Transverse colon (tissue), 4 donors: ENCODE measurements at regions not wholly inside any gene's neighbourhood (a gene's known extent, or its start where the extent isn't known, plus 50 kb on each side); places are given as distances from the start of the nearest gene placed in this dataset.

Source experiments
- DNase-seq: peaks from one replicate; pipeline ENCODE4 v3.0.0-alpha.2; 2019
- H3K27ac ChIP-seq, 4 donors: fragments of 200-600 bp; sonication (generic); 2 replicates each; pipeline ENCODE4 v1.5.1; 2016 to 2018; ENCODE audit warnings: inconsistent platforms in 4 of 4
- H3K27me3 ChIP-seq: fragments of 200-600 bp; sonication (generic); 2 replicates; pipeline ENCODE4 v1.5.1; 2017; ENCODE audit warnings: inconsistent platforms
- H3K36me3 ChIP-seq, 4 donors: fragments of 200-600 bp; sonication (generic); 2 replicates each; pipeline ENCODE4 v1.5.1; 2017 to 2019; ENCODE audit warnings: inconsistent platforms in 4 of 4
- H3K4me1 ChIP-seq, 4 donors: fragments of 200-600 bp; sonication (generic); 2 replicates each; pipeline ENCODE4 v1.5.1; 2017 to 2020; ENCODE audit warnings: inconsistent platforms in 4 of 4
- H3K4me3 ChIP-seq, 4 donors: fragments of 200-600 bp; sonication (generic); 1 replicate in 1 of 4; 2 replicates in 3 of 4; pipeline versions ENCODE4 v1.5.1 to v1.6.1; 2017 to 2019; ENCODE audit warnings: inconsistent platforms in 4 of 4
- H3K9me3 ChIP-seq, 2 donors: fragments of 200-600 bp; sonication (generic); 2 replicates each; pipeline ENCODE4 v1.5.1; 2017 to 2019; ENCODE audit warnings: inconsistent platforms in 2 of 2
- EP300 ChIP-seq: sonication (generic); formaldehyde crosslinking; IDR thresholded peaks from one replicate; pipeline ENCODE4 v1.6.1; 2017; ENCODE audit warnings: antibody characterized with exemption, low read depth
- POLR2A ChIP-seq: fragments of 450-650 bp; IDR thresholded peaks from one replicate; pipeline ENCODE4 v1.6.1; 2016; ENCODE audit warnings: antibody characterized with exemption, mild to moderate bottlenecking, moderate library complexity
- POLR2AphosphoS5 ChIP-seq, 3 donors: sonication (generic); formaldehyde crosslinking; IDR thresholded peaks; one replicate each; pipeline ENCODE4 v1.6.1; 2016; ENCODE audit warnings: antibody characterized with exemption in 3 of 3
- WGBS, 2 donors: methylation state at CpG; one replicate each; pipeline ENCODE4 v1.1.5; 2018; ENCODE audit warnings: low coverage in 1 of 2; 5-methylcytosine and 5-hydroxymethylcytosine counted together
- in situ Hi-C, 4 donors: fragments of 200-750 bp; cut with MboI; loops; one replicate each; pipeline versions ENCODE4 v1.15.0 to v1.15.1; 2017; ENCODE audit warnings: low sequenced_read_pairs in 3 of 4, low pct_ligation_motif_present in 1 of 4, low pct_unique_long_range_greater_than_20kb in 1 of 4
- intact Hi-C: fragments of 100-400 bp; cut with DNase I; formaldehyde crosslinking; loops from one replicate; pipeline ENCODE4 v1.15.1; 2023; ENCODE audit warnings: low total_unique reads
- TF ChIP-seq, protein P1 (sequence below), 5 experiments: fragments of 200-600 bp in 3 of 5; fragments of 450-650 bp in 2 of 5; sonication (generic) in 3 of 5; IDR thresholded peaks; 1 replicate in 2 of 5; 2 replicates in 3 of 5; pipeline ENCODE4 v1.5.1; 2016 to 2017; ENCODE audit warnings: antibody characterized with exemption in 5 of 5, inconsistent platforms in 3 of 5, mild to moderate bottlenecking in 2 of 5, moderate library complexity in 1 of 5

DNA sequence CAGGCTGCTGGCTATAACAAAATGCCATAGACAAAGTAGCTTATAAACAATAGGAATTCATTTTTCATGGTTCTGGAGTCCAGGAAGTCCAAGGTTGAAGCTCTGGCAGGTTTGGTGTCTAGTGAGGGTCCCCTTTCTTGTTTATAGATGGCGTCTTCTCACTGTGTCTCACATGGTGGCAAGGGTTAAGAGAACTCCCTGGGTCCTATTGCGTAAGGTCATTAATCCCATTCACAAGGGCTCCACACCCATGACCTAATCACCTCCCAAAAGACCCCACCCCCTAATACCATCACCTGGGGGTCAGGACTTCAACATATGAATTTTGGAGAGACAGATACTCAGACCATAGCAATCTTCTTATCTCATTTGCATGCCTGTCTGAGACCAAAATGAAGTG, 108.9 kb upstream of the USP25 start:
- Histone ChIP-seq H3K27ac (no peak overlapping the region), H3K9me3 (no peaks in the 10 kb centered on the region), H3K36me3 (no peaks in the 10 kb centered on the region), H3K4me1 (peaks cover 0 to 5% (median 0%) of the 10 kb centered on the region in 4 donors), H3K4me3 (no peak overlapping the region), H3K27me3 (no peaks in the 10 kb centered on the region)
- WGBS, 2 donors: 96 to 100% methylated on average over 1 to 2 of the region's 2 CpGs
- no peak for TF ChIP-seq POLR2AphosphoS5 (IDR thresholded peaks at IDR 0.05)
- TF ChIP-seq EP300: no peak
- TF ChIP-seq POLR2A: no peak
- in situ Hi-C loops: no loop called here
- intact Hi-C loops: no loop called here
- DNase-seq: no peak

DNA sequence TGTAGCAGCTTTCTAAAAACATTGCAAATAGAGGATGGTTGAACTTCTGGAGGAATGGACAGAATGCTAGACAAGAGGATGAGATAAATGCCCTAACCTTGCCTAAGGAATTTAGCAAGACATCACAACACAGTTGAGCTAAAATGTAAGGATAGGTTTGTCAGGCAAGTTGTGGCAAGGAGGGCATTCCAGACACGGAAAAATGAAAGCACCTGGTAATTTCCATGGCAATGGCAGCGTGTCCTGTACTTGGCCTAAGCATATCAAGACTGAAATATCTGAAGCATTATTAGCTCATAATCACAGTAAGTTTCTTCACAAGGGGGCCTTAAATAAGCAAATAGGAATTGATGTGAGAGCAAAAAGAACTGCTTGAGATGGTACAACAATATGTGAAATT, 105.1 kb upstream of the USP25 start:
- no peaks in the 10 kb centered on the region for H3K36me3 ChIP-seq
- in situ Hi-C loops (no loop called here), intact Hi-C loops (no loop called here)
- no peak overlapping the region for H3K4me3 ChIP-seq
- no peak for DNase-seq
- no peaks in the 10 kb centered on the region for H3K27me3 ChIP-seq
- 69 to 86% methylated on average over 2 of the region's 2 CpGs for WGBS, 2 donors
- H3K4me1 ChIP-seq: no peaks in the 10 kb centered on the region
- no peaks in the 10 kb centered on the region for H3K9me3 ChIP-seq
- TF ChIP-seq, protein P1, sequence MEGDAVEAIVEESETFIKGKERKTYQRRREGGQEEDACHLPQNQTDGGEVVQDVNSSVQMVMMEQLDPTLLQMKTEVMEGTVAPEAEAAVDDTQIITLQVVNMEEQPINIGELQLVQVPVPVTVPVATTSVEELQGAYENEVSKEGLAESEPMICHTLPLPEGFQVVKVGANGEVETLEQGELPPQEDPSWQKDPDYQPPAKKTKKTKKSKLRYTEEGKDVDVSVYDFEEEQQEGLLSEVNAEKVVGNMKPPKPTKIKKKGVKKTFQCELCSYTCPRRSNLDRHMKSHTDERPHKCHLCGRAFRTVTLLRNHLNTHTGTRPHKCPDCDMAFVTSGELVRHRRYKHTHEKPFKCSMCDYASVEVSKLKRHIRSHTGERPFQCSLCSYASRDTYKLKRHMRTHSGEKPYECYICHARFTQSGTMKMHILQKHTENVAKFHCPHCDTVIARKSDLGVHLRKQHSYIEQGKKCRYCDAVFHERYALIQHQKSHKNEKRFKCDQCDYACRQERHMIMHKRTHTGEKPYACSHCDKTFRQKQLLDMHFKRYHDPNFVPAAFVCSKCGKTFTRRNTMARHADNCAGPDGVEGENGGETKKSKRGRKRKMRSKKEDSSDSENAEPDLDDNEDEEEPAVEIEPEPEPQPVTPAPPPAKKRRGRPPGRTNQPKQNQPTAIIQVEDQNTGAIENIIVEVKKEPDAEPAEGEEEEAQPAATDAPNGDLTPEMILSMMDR (IDR thresholded peaks at IDR 0.05): no peak
- TF ChIP-seq POLR2AphosphoS5 (IDR thresholded peaks at IDR 0.05) (no peak), EP300 (no peak), POLR2A (no peak)
- H3K27ac ChIP-seq: no peak overlapping the region

DNA sequence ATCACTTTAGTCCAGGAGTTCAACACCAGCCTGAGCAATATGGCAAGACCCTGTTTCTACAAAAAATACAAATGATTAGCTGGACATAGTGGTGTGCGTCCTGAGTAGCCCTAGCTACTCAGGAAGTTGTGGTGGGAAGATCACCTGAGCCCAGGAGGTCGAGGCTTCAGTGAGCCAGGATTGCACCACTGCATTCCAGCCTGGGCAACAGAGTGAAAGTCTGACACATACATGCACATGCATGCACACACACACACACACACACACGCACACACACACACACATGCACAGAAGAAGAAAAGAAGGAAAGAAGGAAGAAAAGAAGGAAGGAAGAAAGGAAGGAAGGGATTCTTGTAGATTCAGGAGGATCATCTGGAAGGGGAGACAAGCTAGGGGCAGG, 104.4 kb upstream of the USP25 start:
- no peak for DNase-seq
- Histone ChIP-seq H3K27ac (no peak overlapping the region), H3K27me3 (no peaks in the 10 kb centered on the region), H3K9me3 (no peaks in the 10 kb centered on the region), H3K36me3 (no peaks in the 10 kb centered on the region), H3K4me3 (no peak overlapping the region), H3K4me1 (no peaks in the 10 kb centered on the region)
- WGBS, 2 donors: 20 to 71% methylated on average over 1 to 3 of the region's 3 CpGs
- intact Hi-C loops: no loop called here
- in situ Hi-C loops: no loop called here
- TF ChIP-seq POLR2AphosphoS5 (IDR thresholded peaks at IDR 0.05): no peak
- no peak for TF ChIP-seq EP300
- TF ChIP-seq, protein P1 (IDR thresholded peaks at IDR 0.05): no peak
- no peak for TF ChIP-seq POLR2A

DNA sequence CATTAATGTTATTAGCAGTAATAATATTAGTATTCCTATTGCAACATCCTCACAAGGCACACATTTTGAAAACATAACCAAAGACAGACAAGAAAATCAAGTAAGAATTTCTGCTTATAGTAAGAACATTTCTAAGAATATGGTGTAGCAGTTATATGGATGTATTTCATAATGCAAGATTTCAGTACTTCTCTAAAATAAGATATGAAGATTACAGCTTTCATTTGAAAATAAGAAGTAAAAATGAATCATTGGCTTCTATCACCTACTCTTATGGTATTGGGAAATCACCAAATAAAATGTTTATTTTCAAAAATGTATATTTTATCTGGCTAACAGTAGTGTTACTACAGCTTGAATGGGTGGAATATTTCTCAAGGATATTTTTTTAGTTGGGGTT, 103.8 kb upstream of the USP25 start:
- H3K27me3 ChIP-seq: no peaks in the 10 kb centered on the region
- no peak for DNase-seq
- TF ChIP-seq POLR2A (no peak), EP300 (no peak), POLR2AphosphoS5 (IDR thresholded peaks at IDR 0.05) (no peak)
- TF ChIP-seq, protein P1 (IDR thresholded peaks at IDR 0.05): no peak
- intact Hi-C loops: no loop called here
- no peaks in the 10 kb centered on the region for H3K4me1 ChIP-seq
- in situ Hi-C loops: no loop called here
- no peak overlapping the region for H3K27ac ChIP-seq
- no peak overlapping the region for H3K4me3 ChIP-seq
- H3K9me3 ChIP-seq: no peaks in the 10 kb centered on the region
- no peaks in the 10 kb centered on the region for H3K36me3 ChIP-seq

DNA sequence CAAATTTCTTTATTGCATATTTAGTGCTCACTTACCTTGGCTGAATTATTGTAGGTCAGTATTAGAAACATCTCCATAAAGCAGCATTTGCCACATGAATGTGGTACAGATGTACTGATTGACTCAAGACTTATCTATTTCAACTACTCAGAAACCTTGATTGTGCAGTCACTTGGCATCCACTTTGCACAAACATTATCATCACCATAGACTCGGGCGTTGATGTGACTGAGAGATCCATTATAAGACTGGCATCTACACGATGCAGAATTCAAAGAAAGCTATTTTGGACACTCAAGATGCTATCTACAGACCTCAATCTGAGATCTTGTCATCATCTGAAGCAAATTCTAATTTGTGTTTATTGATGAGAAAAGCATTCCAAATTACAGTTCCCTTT, 102.8 kb upstream of the USP25 start:
- in situ Hi-C loops: no loop called here
- Histone ChIP-seq H3K9me3 (no peaks in the 10 kb centered on the region), H3K4me1 (no peaks in the 10 kb centered on the region), H3K4me3 (no peak overlapping the region), H3K27ac (no peak overlapping the region), H3K36me3 (no peaks in the 10 kb centered on the region), H3K27me3 (no peaks in the 10 kb centered on the region)
- no peak for DNase-seq
- intact Hi-C loops: no loop called here
- no peak for TF ChIP-seq EP300
- no peak for TF ChIP-seq POLR2AphosphoS5 (IDR thresholded peaks at IDR 0.05)
- TF ChIP-seq POLR2A: no peak
- TF ChIP-seq, protein P1 (IDR thresholded peaks at IDR 0.05): no peak
- WGBS, 2 donors: 59 to 79% methylated on average over 2 to 3 of the region's 3 CpGs
